ENCODE measurements at regions not wholly inside any gene's neighbourhood (a gene's known extent, or its start where the extent isn't known, plus 50 kb on each side); places are given as distances from the start of the nearest gene placed in this dataset.

DNA sequence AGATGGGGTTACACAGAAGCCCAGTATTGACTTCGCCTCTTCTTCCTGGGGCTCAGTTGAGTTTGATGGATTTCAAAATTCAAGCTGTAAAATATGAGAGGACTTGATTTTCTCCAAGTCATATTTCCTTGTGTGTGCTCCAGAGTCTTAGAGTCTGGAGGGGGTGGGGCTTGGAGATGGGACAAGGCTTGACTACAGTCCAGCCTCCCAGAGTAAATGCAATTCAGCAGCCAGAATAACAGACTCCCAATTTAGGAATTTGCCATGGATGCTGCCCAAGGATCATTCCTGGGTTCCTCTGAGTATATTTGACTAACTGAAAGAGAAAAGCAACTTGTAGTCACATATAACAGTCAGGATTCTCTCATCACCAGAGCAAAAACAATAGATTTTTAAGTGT lies 53.7 kb upstream of the RBPJ start:
- no peak for DNase-seq
- no peak for ATAC-seq (ENCODE audit: insufficient read depth, low read depth)
- no peak overlapping the region for H3K4me2 ChIP-seq (ENCODE audit: insufficient read depth, low read length)
- H2AFZ ChIP-seq (ENCODE audit: low read depth, low read length): no peak overlapping the region
- no peaks in the 10 kb centered on the region for H4K20me1 ChIP-seq (ENCODE audit: insufficient read depth, low read length)
- no peak overlapping the region for H3K4me3 ChIP-seq (ENCODE audit: low read depth in 1 of 2, low read length in 2 of 2)
- no peaks in the 10 kb centered on the region for H3K79me2 ChIP-seq (ENCODE audit: insufficient read depth, low read length)
- H3K27ac ChIP-seq (ENCODE audit: low read length): no peak overlapping the region
- peaks cover 3% of the 10 kb centered on the region for H3K27me3 ChIP-seq (ENCODE audit: insufficient read depth, low read length, poor library complexity)
- no peaks in the 10 kb centered on the region for H3K36me3 ChIP-seq (ENCODE audit: insufficient read depth, low read length)
- no peak overlapping the region for H3K9ac ChIP-seq (ENCODE audit: low read depth, low read length)
- no peaks in the 10 kb centered on the region for H3K4me1 ChIP-seq (ENCODE audit: insufficient read depth, low read length)
- TF ChIP-seq, protein P1, sequence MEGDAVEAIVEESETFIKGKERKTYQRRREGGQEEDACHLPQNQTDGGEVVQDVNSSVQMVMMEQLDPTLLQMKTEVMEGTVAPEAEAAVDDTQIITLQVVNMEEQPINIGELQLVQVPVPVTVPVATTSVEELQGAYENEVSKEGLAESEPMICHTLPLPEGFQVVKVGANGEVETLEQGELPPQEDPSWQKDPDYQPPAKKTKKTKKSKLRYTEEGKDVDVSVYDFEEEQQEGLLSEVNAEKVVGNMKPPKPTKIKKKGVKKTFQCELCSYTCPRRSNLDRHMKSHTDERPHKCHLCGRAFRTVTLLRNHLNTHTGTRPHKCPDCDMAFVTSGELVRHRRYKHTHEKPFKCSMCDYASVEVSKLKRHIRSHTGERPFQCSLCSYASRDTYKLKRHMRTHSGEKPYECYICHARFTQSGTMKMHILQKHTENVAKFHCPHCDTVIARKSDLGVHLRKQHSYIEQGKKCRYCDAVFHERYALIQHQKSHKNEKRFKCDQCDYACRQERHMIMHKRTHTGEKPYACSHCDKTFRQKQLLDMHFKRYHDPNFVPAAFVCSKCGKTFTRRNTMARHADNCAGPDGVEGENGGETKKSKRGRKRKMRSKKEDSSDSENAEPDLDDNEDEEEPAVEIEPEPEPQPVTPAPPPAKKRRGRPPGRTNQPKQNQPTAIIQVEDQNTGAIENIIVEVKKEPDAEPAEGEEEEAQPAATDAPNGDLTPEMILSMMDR (IDR thresholded peaks at IDR 0.05; ENCODE audit: borderline replicate concordance, extremely low read depth, low read length, poor library complexity, severe bottlenecking): no peak
- TF ChIP-seq EZH2 (IDR thresholded peaks at IDR 0.05; ENCODE audit: borderline replicate concordance, low read depth, low read length, severe bottlenecking): no peak
- no peaks in the 10 kb centered on the region for H3K9me3 ChIP-seq (ENCODE audit: insufficient read depth, low read length, severe bottlenecking)

DNA sequence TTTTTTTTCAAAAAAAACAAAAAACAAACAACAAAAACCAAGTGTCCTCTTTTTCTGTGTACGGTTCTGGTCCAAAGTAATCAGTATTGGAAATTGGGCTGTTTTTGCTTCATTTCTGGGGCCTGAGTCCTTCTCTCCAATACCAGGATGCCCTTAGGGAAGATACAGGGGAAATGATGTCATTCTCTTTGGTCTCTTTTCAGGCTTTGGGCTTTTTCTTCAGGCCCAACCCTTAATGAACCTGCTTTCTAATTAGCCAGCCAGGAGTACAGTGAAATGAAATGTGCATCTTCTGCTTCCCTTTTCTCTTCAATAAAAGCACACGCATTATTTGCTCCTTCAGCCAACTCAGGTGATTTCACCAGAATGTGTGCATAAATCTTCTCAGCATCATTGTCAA lies 52.6 kb upstream of the RBPJ start:
- no peak for TF ChIP-seq EZH2 (IDR thresholded peaks at IDR 0.05; ENCODE audit: borderline replicate concordance, low read depth, low read length, severe bottlenecking)
- TF ChIP-seq, protein P1 (IDR thresholded peaks at IDR 0.05; ENCODE audit: borderline replicate concordance, extremely low read depth, low read length, poor library complexity, severe bottlenecking): no peak
- peaks cover 3% of the 10 kb centered on the region for H3K27me3 ChIP-seq (ENCODE audit: insufficient read depth, low read length, poor library complexity)
- no peak overlapping the region for H2AFZ ChIP-seq (ENCODE audit: low read depth, low read length)
- no peak for DNase-seq
- H4K20me1 ChIP-seq (ENCODE audit: insufficient read depth, low read length): no peaks in the 10 kb centered on the region
- H3K4me3 ChIP-seq (ENCODE audit: low read depth in 1 of 2, low read length in 2 of 2): no peak overlapping the region
- no peak for ATAC-seq (ENCODE audit: insufficient read depth, low read depth)
- no peaks in the 10 kb centered on the region for H3K9me3 ChIP-seq (ENCODE audit: insufficient read depth, low read length, severe bottlenecking)
- H3K79me2 ChIP-seq (ENCODE audit: insufficient read depth, low read length): no peaks in the 10 kb centered on the region
- no peaks in the 10 kb centered on the region for H3K4me1 ChIP-seq (ENCODE audit: insufficient read depth, low read length)
- H3K9ac ChIP-seq (ENCODE audit: low read depth, low read length): no peak overlapping the region
- no peak overlapping the region for H3K27ac ChIP-seq (ENCODE audit: low read length)
- no peaks in the 10 kb centered on the region for H3K36me3 ChIP-seq (ENCODE audit: insufficient read depth, low read length)
- no peak overlapping the region for H3K4me2 ChIP-seq (ENCODE audit: insufficient read depth, low read length)

DNA sequence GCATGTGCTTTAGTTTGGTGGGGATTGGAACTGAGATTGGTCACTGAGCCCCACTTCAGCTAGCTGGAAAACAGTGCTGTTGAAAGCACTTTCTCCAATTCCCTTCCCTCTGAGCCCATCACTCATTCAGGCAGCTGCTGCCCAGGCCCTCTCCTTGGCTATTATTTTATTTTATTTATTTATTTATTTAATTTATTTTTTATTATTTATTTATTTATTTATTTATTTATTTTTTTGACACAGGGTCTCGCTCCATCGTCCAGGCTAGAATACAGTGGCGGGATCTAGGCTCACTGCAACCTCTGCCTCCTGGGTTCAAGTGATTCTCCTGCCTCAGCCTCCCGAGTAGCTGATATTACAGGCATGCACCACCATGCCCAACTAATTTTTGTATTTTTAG lies 51.8 kb upstream of the RBPJ start:
- no peak overlapping the region for H3K9ac ChIP-seq (ENCODE audit: low read depth, low read length)
- H3K4me2 ChIP-seq (ENCODE audit: insufficient read depth, low read length): no peak overlapping the region
- no peak for TF ChIP-seq EZH2 (IDR thresholded peaks at IDR 0.05; ENCODE audit: borderline replicate concordance, low read depth, low read length, severe bottlenecking)
- TF ChIP-seq, protein P1 (IDR thresholded peaks at IDR 0.05; ENCODE audit: borderline replicate concordance, extremely low read depth, low read length, poor library complexity, severe bottlenecking): no peak
- H3K79me2 ChIP-seq (ENCODE audit: insufficient read depth, low read length): no peaks in the 10 kb centered on the region
- no peaks in the 10 kb centered on the region for H4K20me1 ChIP-seq (ENCODE audit: insufficient read depth, low read length)
- no peaks in the 10 kb centered on the region for H3K4me1 ChIP-seq (ENCODE audit: insufficient read depth, low read length)
- H3K9me3 ChIP-seq (ENCODE audit: insufficient read depth, low read length, severe bottlenecking): no peaks in the 10 kb centered on the region
- H3K27ac ChIP-seq (ENCODE audit: low read length): no peak overlapping the region
- H3K4me3 ChIP-seq (ENCODE audit: low read depth in 1 of 2, low read length in 2 of 2): no peak overlapping the region
- no peaks in the 10 kb centered on the region for H3K36me3 ChIP-seq (ENCODE audit: insufficient read depth, low read length)
- no peak for ATAC-seq (ENCODE audit: insufficient read depth, low read depth)
- DNase-seq: no peak
- H2AFZ ChIP-seq (ENCODE audit: low read depth, low read length): no peak overlapping the region
- peaks cover 3% of the 10 kb centered on the region for H3K27me3 ChIP-seq (ENCODE audit: insufficient read depth, low read length, poor library complexity)
